HCT116 (cell line): ENCODE measurements at regions not wholly inside any gene's neighbourhood (a gene's known extent, or its start where the extent isn't known, plus 50 kb on each side); places are given as distances from the start of the nearest gene placed in this dataset.

Experiments
- ATAC-seq: fragments of 200-7000 bp; cut with Tn5 transposase; 2 replicates; pipeline ENCODE4 v1.9.1; 2020; ENCODE audit warnings: mild to moderate bottlenecking, moderate library complexity
- BruUV-seq: library from RNA; stranded (reverse); fragments of 400-500 nt; replicated peaks from 2 replicates; lab custom pipeline; 2021; lab: Mats Ljungman, UMichigan
- CTCF ChIA-PET: fragments of 300-600 bp; sonication (Branson Sonifier 250); formaldehyde crosslinking; loops from one replicate; lab custom pipeline; 2021; ENCODE audit warnings: antibody characterized with exemption; lab: Charles Lee
- POLR2A ChIA-PET: fragments of 300-600, 350-600 bp; sonication (Branson Sonifier 250); formaldehyde crosslinking; loops from one replicate; lab custom pipeline; 2021; ENCODE audit warnings: antibody characterized with exemption; lab: Charles Lee
- RAD21 ChIA-PET, 2 experiments: fragments of 300-600 bp; sonication (Branson Sonifier 250); formaldehyde crosslinking; loops; one replicate each; lab custom pipeline; 2023; ENCODE audit warnings: low total read pairs in 2 of 2; ENCODE audit not compliant: uncharacterized antibody in 2 of 2, unreplicated experiment in 2 of 2, low non-redundant PET in 1 of 2; lab: Charles Lee
- DNase-seq: peaks from one replicate; pipeline ENCODE4 v3.0.0-alpha.2; 2010; ENCODE audit warnings: low read depth, low spot score
- H2AFZ ChIP-seq: fragments of 200-600 bp; shearing (Covaris generic), sonication (generic); 2 replicates; pipeline ENCODE4 v1.6.1; 2017; ENCODE audit warnings: low read depth, mixed run types, mixed read lengths, antibody characterized with exemption, low read length; ENCODE audit not compliant: poor library complexity, severe bottlenecking
- H3K27ac ChIP-seq: 2 replicates; pipeline ENCODE4 v1.5.1; 2012; ENCODE audit warnings: low read depth, low read length
- H3K27me3 ChIP-seq: fragments of 200-600 bp; sonication (generic); 2 replicates; pipeline ENCODE4 v1.6.1; 2016; ENCODE audit warnings: mixed run types, low read length, mixed read lengths; ENCODE audit not compliant: insufficient read depth
- H3K36me3 ChIP-seq, 2 experiments: fragments of 200-500 bp in 1 of 2; fragments of 200-600 bp in 1 of 2; sonication (Bioruptor generic) in 1 of 2; sonication (generic) in 1 of 2; 2 replicates each; pipeline versions ENCODE4 v1.5.1 to v1.6.1; 2014 to 2016; ENCODE audit warnings: low read length in 2 of 2, inconsistent platforms in 1 of 2, mixed read lengths in 1 of 2, mixed run types in 1 of 2; ENCODE audit not compliant: insufficient read depth in 2 of 2, control insufficient read depth in 1 of 2
- H3K4me1 ChIP-seq, 2 experiments: fragments of 200-600 bp in 1 of 2; sonication (generic) in 1 of 2; 2 replicates each; pipeline versions ENCODE4 v1.5.1 to v1.6.1; 2012 to 2017; ENCODE audit warnings: low read length in 2 of 2, inconsistent platforms in 1 of 2, mild to moderate bottlenecking in 1 of 2, mixed read lengths in 1 of 2, mixed run types in 1 of 2, moderate library complexity in 1 of 2; ENCODE audit not compliant: insufficient read depth in 2 of 2, control insufficient read depth in 1 of 2
- H3K4me2 ChIP-seq: fragments of 200-600 bp; sonication (generic); 2 replicates; pipeline ENCODE4 v1.6.1; 2017; ENCODE audit warnings: mixed run types, low read length, mixed read lengths
- H3K4me3 ChIP-seq, 2 experiments: fragments of 200-600 bp in 1 of 2; sonication (generic) in 1 of 2; replicated peaks in 1 of 2; 2 replicates each; pipeline ENCODE4 v1.5.1; 2011 to 2016; ENCODE audit warnings: low read length in 2 of 2, control low read depth in 1 of 2, low read depth in 1 of 2, mild to moderate bottlenecking in 1 of 2, mixed read lengths in 1 of 2, mixed run types in 1 of 2
- H3K79me2 ChIP-seq: fragments of 200-600 bp; sonication (generic); 2 replicates; pipeline ENCODE4 v1.6.1; 2017; ENCODE audit warnings: mild to moderate bottlenecking, mixed run types, low read length, moderate library complexity, mixed read lengths; ENCODE audit not compliant: insufficient read depth
- H3K9ac ChIP-seq: fragments of 200-600 bp; sonication (generic); 2 replicates; pipeline ENCODE4 v1.6.1; 2016; ENCODE audit warnings: low read length, mixed read lengths
- H3K9me2 ChIP-seq: fragments of 200-600 bp; sonication (generic), shearing (Covaris generic); 2 replicates; pipeline ENCODE4 v1.6.1; 2017; ENCODE audit warnings: mixed run types, mild to moderate bottlenecking, moderate library complexity; ENCODE audit not compliant: insufficient read depth
- H3K9me3 ChIP-seq, 2 experiments: fragments of 200-500 bp in 1 of 2; fragments of 200-600 bp in 1 of 2; sonication (Bioruptor generic) in 1 of 2; sonication (generic) in 1 of 2; 2 replicates each; pipeline ENCODE4 v1.6.1; 2014 to 2017; ENCODE audit warnings: low read length in 2 of 2, mixed read lengths in 2 of 2, inconsistent platforms in 1 of 2, low read depth in 1 of 2, mild to moderate bottlenecking in 1 of 2, mixed run types in 1 of 2, moderate library complexity in 1 of 2; ENCODE audit not compliant: control insufficient read depth in 1 of 2, insufficient read depth in 1 of 2
- H4K20me1 ChIP-seq: fragments of 200-600 bp; sonication (generic), shearing (Covaris generic); 2 replicates; pipeline ENCODE4 v1.6.1; 2017; ENCODE audit warnings: mixed run types, mild to moderate bottlenecking, moderate library complexity; ENCODE audit not compliant: insufficient read depth
- EZH2 ChIP-seq: fragments of 200-600 bp; sonication (generic); IDR thresholded peaks from 2 replicates; pipeline ENCODE4 v1.6.1; 2017; ENCODE audit warnings: antibody characterized with exemption, mixed run types
- JUND ChIP-seq: IDR thresholded peaks from 2 replicates; pipeline ENCODE4 v1.6.1; 2012
- POLR2AphosphoS5 ChIP-seq: IDR thresholded peaks from 2 replicates; pipeline ENCODE4 v1.6.1; 2011; ENCODE audit warnings: mild to moderate bottlenecking, low read depth, low read length, moderate library complexity
- YY1 ChIP-seq: IDR thresholded peaks from 2 replicates; pipeline ENCODE4 v1.6.1; 2011; ENCODE audit warnings: low read length, low read depth, moderate library complexity, mild to moderate bottlenecking; ENCODE audit not compliant: insufficient replicate concordance; ENCODE audit errors: extremely low read depth
- intact Hi-C: fragments of 100-400 bp; cut with micrococcal nuclease; formaldehyde crosslinking; loops from 2 replicates; pipeline ENCODE4 v1.10.0; 2022

GRCh38 chr5:4275232-4275631 is 679.6 kb downstream of the IRX1 start:
- H3K9me3 ChIP-seq, result peaks cover 6 to 20% of the 10 kb centered on the region in 2 experiments; a peak in 2 of 4 replicates
- no peak overlapping the region for H3K4me3 ChIP-seq
- no peaks in the 10 kb centered on the region for H3K27me3 ChIP-seq
- TF ChIP-seq POLR2AphosphoS5, result no peak
- TF ChIP-seq JUND, result no peak
- TF ChIP-seq EZH2, result no peak
- no peak overlapping the region for H3K4me2 ChIP-seq
- H3K4me1 ChIP-seq, result no peaks in the 10 kb centered on the region
- no peaks in the 10 kb centered on the region for H4K20me1 ChIP-seq
- H3K36me3 ChIP-seq, result no peaks in the 10 kb centered on the region
- no peak overlapping the region for H3K27ac ChIP-seq
- ChIA-PET POLR2A (no interaction called here), RAD21 (no interaction called here), CTCF (no interaction called here)
- H3K79me2 ChIP-seq, result no peaks in the 10 kb centered on the region
- H2AFZ ChIP-seq, result no peak overlapping the region
- no peaks in the 10 kb centered on the region for H3K9me2 ChIP-seq
- no peak for DNase-seq
- BruUV-seq, result no TSS peak
- no peak overlapping the region for H3K9ac ChIP-seq
- no peak for ATAC-seq
- intact Hi-C loops, result no loop called here

GRCh38 chr5:4294878-4295277 is 699.2 kb downstream of the IRX1 start:
- no peak overlapping the region for H3K4me2 ChIP-seq
- H3K36me3 ChIP-seq, result no peaks in the 10 kb centered on the region
- no peaks in the 10 kb centered on the region for H4K20me1 ChIP-seq
- no peak overlapping the region for H3K9ac ChIP-seq
- DNase-seq (no peak), ATAC-seq (no peak)
- H3K4me1 ChIP-seq, result no peaks in the 10 kb centered on the region
- no peaks in the 10 kb centered on the region for H3K9me2 ChIP-seq
- H3K4me3 ChIP-seq, result no peak overlapping the region
- ChIA-PET CTCF (no interaction called here), POLR2A (no interaction called here), RAD21 (no interaction called here)
- peaks cover 13 to 50% of the 10 kb centered on the region in 2 experiments; a peak in 2 of 4 replicates for H3K9me3 ChIP-seq
- no peaks in the 10 kb centered on the region for H3K27me3 ChIP-seq
- no peak for TF ChIP-seq YY1
- no peak overlapping the region for H3K27ac ChIP-seq
- BruUV-seq, result no TSS peak
- intact Hi-C loops, result no loop called here
- no peaks in the 10 kb centered on the region for H3K79me2 ChIP-seq
- H2AFZ ChIP-seq, result no peak overlapping the region
